ENCODE measurements at regions not wholly inside any gene's neighbourhood (a gene's known extent, or its start where the extent isn't known, plus 50 kb on each side); places are given as distances from the start of the nearest gene placed in this dataset.

GRCh38 chr11:91407842-91408241 lies 816.8 kb upstream of the FAT3 start:
- POLR2A ChIA-PET, result no interaction called here
- no peaks in the 10 kb centered on the region for H3K36me3 ChIP-seq (ENCODE audit: control insufficient read depth in 2 of 2, extremely low read depth in 1 of 2, insufficient read depth in 2 of 2, low read length in 2 of 2)
- H4K20me1 ChIP-seq (replicated peaks; ENCODE audit: control insufficient read depth, extremely low read depth, insufficient read depth, low read length), result no peaks in the 10 kb centered on the region
- no peaks in the 10 kb centered on the region for H3K9me1 ChIP-seq (replicated peaks; ENCODE audit: control insufficient read depth, extremely low read depth, insufficient read depth, low read length)
- FAIRE-seq (no peak), DNase-seq (ENCODE audit: low read depth, low spot score) (no peak)
- H3K4me2 ChIP-seq (ENCODE audit: insufficient read depth, low read length), result no peak overlapping the region
- intact Hi-C loops (cut with micrococcal nuclease) (no loop called here), dilution Hi-C loops (cut with MboI; ENCODE audit: extremely low pct_ligation_motif_present, low sequenced_read_pairs) (no loop called here)
- no peak overlapping the region for H3K9ac ChIP-seq (replicated peaks; ENCODE audit: extremely low read depth, insufficient read depth, low read length)
- H3K4me3 ChIP-seq (replicated peaks in 1 of 3; ENCODE audit: insufficient read depth in 1 of 3, low read depth in 1 of 3, low read length in 3 of 3), result no peak overlapping the region
- no peaks in the 10 kb centered on the region for H3K27me3 ChIP-seq (ENCODE audit: control insufficient read depth in 2 of 2, insufficient read depth in 2 of 2, low read length in 2 of 2)
- no peak overlapping the region for H3K27ac ChIP-seq (ENCODE audit: insufficient read depth, low read depth, low read length)
- H3K79me2 ChIP-seq (ENCODE audit: control insufficient read depth, insufficient read depth, low read length), result no peaks in the 10 kb centered on the region
- TF ChIP-seq FOS (IDR thresholded peaks at IDR 0.05; ENCODE audit: borderline replicate concordance, insufficient read depth, low read length), result no peak
- TF ChIP-seq EZH2 (IDR thresholded peaks at IDR 0.05; ENCODE audit: borderline replicate concordance, low read depth, low read length, severe bottlenecking), result no peak
- TF ChIP-seq JUN (IDR thresholded peaks at IDR 0.05; ENCODE audit: borderline replicate concordance, insufficient read depth, insufficient read length, low read depth), result no peak
- no peak for TF ChIP-seq MAX (IDR thresholded peaks at IDR 0.05; ENCODE audit: insufficient read depth, insufficient read length)
- TF ChIP-seq MYC (IDR thresholded peaks at IDR 0.05; ENCODE audit: low read depth, low read length), result no peak
- TF ChIP-seq, protein P1, sequence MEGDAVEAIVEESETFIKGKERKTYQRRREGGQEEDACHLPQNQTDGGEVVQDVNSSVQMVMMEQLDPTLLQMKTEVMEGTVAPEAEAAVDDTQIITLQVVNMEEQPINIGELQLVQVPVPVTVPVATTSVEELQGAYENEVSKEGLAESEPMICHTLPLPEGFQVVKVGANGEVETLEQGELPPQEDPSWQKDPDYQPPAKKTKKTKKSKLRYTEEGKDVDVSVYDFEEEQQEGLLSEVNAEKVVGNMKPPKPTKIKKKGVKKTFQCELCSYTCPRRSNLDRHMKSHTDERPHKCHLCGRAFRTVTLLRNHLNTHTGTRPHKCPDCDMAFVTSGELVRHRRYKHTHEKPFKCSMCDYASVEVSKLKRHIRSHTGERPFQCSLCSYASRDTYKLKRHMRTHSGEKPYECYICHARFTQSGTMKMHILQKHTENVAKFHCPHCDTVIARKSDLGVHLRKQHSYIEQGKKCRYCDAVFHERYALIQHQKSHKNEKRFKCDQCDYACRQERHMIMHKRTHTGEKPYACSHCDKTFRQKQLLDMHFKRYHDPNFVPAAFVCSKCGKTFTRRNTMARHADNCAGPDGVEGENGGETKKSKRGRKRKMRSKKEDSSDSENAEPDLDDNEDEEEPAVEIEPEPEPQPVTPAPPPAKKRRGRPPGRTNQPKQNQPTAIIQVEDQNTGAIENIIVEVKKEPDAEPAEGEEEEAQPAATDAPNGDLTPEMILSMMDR (IDR thresholded peaks at IDR 0.05; ENCODE audit: extremely low read depth in 1 of 2, insufficient read depth in 1 of 2, low read depth in 1 of 2, low read length in 2 of 2), result no peak
- TF ChIP-seq POLR2AphosphoS5 (IDR thresholded peaks at IDR 0.05; ENCODE audit: insufficient read depth, low read depth, low read length), result no peak
- TF ChIP-seq GATA2 (IDR thresholded peaks at IDR 0.05; ENCODE audit: insufficient read depth, insufficient read length, low read depth, low read length), result no peak
- no peak for TF ChIP-seq POLR2A (IDR thresholded peaks at IDR 0.05; ENCODE audit: low read depth, low read length)
- no peak overlapping the region for H2AFZ ChIP-seq (ENCODE audit: low read depth, low read length)
- no peaks in the 10 kb centered on the region for H3K4me1 ChIP-seq (ENCODE audit: control insufficient read depth, extremely low read depth, insufficient read depth, low read length)
- BruUV-seq (replicated peaks), result no TSS peak
- H3K9me3 ChIP-seq (replicated peaks; ENCODE audit: control insufficient read depth, insufficient read depth, low read length), result peaks cover 7% of the 10 kb centered on the region
- CTCF ChIA-PET, result no interaction called here

All from endothelial cell of umbilical vein (primary cell).